Fibroblast of mammary gland (primary cell): ENCODE measurements at regions not wholly inside any gene's neighbourhood (a gene's known extent, or its start where the extent isn't known, plus 50 kb on each side); places are given as distances from the start of the nearest gene placed in this dataset.

Experiments used
- DNase-seq: peaks from one replicate; pipeline ENCODE4 v3.0.0-alpha.2; 2010; ENCODE audit warnings: low read depth
- H3K4me3 ChIP-seq: 2 replicates; pipeline ENCODE4 v1.5.1; 2011; ENCODE audit warnings: low read depth, mild to moderate bottlenecking, low read length, moderate library complexity; ENCODE audit not compliant: control insufficient read depth
- TF ChIP-seq, protein P1 (sequence below): conservative IDR thresholded peaks from 2 replicates; pipeline ENCODE4 v1.5.1; 2011; ENCODE audit warnings: low read depth, low read length, inconsistent platforms; ENCODE audit not compliant: control insufficient read depth, insufficient read depth

DNA sequence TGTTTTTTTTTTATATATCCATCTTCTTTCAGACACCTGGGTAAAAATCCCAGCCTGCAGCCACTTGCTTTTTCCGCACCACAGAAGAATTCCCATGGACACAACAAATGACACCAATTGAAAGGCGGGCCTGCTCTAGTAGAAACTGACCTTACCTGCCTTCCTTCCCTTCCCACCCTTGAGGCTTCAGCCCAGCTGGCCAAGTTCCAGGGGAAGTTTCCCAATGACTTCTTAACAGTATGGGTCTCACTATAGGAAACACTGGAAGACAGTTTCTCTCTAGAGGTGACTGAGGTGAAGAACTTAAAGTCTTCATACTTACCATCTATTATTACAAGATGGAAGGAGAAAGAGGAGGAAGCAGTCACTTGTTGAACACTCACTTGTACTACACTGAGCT lies 714.2 kb upstream of the NR2F2 start:
- no peak overlapping the region for H3K4me3 ChIP-seq
- TF ChIP-seq, protein P1, sequence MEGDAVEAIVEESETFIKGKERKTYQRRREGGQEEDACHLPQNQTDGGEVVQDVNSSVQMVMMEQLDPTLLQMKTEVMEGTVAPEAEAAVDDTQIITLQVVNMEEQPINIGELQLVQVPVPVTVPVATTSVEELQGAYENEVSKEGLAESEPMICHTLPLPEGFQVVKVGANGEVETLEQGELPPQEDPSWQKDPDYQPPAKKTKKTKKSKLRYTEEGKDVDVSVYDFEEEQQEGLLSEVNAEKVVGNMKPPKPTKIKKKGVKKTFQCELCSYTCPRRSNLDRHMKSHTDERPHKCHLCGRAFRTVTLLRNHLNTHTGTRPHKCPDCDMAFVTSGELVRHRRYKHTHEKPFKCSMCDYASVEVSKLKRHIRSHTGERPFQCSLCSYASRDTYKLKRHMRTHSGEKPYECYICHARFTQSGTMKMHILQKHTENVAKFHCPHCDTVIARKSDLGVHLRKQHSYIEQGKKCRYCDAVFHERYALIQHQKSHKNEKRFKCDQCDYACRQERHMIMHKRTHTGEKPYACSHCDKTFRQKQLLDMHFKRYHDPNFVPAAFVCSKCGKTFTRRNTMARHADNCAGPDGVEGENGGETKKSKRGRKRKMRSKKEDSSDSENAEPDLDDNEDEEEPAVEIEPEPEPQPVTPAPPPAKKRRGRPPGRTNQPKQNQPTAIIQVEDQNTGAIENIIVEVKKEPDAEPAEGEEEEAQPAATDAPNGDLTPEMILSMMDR, result no peak
- no peak for DNase-seq

DNA sequence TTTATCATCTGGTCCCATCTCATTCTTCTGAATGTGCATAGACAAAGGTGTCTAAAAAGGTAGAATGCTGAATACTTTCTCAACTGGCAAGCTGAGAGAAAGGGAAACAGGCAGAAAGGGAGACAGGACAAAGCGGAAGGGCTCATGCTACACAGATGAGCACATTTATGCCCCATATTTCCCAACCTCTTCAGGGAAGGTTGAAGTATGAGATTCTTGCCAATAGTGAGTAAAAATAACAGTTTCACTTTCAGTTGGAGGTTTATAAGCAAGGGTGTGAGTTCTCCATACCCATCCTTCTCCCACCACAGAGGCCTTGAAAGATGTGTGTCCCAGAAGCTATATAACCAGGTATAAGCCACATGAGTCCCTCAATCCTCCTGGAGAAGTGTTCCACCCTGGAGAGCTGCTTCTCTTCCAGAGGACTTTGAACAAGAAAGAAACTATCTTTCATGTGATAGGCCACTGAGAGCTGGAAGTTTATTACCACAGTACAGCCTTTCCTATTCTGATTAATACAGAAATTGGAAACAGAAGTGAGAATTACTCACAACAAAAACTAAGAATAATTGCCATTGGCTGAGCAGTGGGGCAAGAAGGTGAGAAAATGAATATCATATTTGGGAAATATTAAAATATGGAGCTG lies 709.4 kb upstream of the NR2F2 start:
- H3K4me3 ChIP-seq, result no peak overlapping the region
- DNase-seq, result peak; percentile 65
- TF ChIP-seq, protein P1, result no peak

DNA sequence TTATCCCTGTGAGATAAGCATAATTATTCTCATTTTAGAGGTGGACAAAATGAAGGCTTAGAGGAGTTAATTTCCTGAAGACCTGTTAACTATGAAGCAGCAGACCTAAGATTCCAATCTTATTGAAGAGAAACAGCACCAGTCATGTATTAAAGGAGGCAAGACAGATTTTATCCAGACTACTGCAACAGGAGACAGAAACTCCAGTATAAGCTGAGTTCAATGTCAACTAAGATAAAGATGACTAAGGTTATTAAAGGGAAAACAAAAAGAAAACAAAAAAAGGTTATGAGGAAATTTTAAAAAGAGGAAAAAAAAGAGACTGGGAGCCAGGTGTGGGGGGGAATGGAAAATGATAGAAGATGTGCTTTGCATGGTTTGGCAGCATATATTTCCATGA lies 707.7 kb upstream of the NR2F2 start:
- TF ChIP-seq, protein P1, result no peak
- DNase-seq, result no peak
- H3K4me3 ChIP-seq, result no peak overlapping the region

DNA sequence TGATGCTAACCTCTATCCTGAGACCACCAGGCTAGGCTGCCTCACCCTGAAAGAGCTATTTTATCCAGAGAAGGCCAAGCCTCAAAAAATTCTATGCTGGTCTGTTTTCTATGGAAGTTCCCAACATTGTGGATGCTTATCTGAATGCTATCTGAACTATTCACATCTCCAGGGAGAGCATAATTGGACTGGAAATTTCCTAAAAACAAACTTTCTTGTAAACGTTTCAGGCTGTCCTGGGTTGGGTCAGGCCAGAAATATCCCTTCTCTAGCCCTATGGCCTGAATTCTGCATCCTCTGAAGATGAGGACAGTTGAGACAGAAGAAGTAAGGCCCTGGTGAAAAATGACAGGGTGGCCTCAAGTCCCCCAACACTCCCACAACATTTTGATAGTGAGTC lies 706.4 kb upstream of the NR2F2 start:
- no peak overlapping the region for H3K4me3 ChIP-seq
- TF ChIP-seq, protein P1, result no peak
- no peak for DNase-seq

DNA sequence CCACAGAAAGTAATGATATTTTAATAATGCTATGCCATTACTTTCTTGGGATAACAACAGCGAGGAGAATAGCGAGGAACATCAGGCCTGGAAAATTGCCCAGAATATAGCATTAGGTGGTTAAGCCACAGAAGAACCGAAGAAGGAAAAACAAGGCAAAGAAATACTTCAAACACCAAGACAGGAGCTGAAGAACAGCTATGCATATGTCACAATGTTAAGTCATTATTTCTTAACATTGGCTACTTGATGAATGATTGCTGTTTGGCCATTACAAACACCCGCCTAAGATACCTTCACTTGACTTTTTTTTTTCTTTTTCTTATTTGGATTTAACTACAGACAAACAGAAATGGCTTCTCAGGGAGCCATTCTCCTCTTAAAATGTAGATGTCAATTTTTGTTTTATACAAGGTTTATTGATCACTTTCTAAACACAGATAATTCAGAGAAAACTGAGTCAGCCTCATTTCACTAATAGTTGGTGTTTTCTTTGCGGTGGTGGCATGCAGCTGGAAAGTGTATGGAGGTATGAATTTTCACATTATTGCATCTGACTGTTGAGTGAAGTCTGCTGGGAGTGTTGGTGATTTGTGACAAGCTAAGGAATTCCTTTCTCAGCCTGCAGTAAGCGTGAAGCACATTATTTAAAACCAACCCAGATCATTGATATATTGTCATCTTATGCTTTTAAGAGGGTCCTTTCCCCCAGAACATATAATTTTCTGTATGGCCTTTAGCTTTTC lies 705.7 kb upstream of the NR2F2 start:
- TF ChIP-seq, protein P1, result no peak
- peak; percentile 15 for DNase-seq
- H3K4me3 ChIP-seq, result no peak overlapping the region

DNA sequence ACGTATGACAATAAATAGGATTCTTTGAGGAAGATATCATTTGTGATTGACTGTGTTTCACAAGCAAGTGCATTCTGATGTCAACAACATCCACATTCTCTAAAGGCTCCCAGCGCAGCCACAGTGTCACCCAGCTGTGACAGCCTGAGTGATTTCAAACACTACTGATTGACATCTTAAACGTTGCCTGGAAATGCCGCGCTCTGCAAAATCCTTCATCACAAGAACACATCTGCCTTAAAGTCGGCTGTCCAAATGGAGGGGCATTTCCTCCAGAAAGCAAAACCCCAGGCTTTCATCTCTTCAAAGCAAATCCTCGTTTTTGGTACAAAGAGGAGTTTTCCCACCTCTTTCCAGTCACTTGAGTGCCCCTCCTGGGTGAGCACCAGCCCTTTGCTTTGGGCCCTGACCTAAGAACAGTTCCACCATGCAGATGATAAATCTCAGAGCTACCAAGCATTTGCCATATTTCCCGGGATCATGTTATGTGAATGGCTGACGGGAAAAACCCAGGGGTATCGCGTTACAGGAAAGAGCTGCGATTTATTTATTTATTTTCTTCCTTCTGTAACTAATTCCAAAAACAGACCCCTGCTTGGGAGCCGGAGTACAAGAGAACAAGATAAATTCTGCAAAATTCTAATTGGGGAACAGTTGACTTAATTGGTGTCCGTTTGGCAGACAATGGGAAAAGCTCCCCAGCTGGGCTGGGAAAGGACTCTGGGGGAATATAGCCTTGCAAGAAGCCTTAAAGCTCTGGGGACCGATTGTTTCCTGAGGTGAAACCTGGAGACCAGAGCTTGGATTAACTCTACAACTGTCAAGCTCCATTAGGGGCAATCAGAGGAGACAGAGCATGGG lies 703.8 kb upstream of the NR2F2 start:
- TF ChIP-seq, protein P1, result no peak
- no peak overlapping the region for H3K4me3 ChIP-seq
- no peak for DNase-seq
